Hematopoietic multipotent progenitor cell treated with erythropoietin and hydrocortisone succinate and interleukin-3 and kit ligand, for 6 days (in vitro differentiated cells): ENCODE measurements at regions not wholly inside any gene's neighbourhood (a gene's known extent, or its start where the extent isn't known, plus 50 kb on each side); places are given as distances from the start of the nearest gene placed in this dataset.
A peak's percentile ranks its signal among the peaks of the same experiment; 100 is the strongest.

Experiments
- DNase-seq: peaks from one replicate; pipeline ENCODE4 v3.0.0-alpha.2; 2015

DNA sequence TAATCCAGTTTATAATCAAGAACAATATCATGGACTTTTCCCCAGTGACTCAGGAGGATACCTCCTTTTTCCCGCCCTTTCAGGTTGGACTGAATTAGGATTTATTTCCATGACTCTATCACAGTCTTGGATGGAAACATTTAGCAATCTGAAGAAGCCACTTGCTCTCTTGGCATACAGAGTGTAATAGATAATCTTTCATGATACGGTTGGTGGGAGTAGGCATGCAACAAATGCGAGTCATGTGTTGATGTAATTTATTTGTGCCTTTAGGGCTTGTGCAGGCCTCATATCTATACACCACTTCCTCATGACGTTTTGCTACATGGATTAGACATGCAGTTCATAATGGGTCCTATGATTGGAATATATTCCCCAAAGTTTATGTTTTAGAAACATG lies 54.2 kb upstream of the MCTP2 start:
- peak; percentile 67 for DNase-seq

DNA sequence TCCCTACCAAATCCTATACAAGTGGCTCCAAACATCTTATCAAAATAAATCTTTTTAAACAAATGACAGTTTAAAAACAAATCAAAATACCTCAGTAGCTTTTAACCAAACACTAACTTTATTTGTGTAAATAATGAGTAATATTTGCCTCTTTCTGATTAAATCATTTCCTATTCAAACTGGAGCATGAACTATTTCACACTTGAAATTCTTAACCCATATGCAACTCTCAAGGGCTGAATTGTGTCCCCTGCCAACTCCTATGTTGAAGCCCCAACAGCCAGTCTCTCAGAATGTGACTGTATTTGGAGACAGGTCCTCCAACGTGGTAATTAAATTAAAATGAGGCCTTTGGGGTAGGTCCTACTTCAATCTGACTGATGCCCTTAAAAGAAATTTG lies 55.9 kb upstream of the MCTP2 start:
- no peak for DNase-seq

DNA sequence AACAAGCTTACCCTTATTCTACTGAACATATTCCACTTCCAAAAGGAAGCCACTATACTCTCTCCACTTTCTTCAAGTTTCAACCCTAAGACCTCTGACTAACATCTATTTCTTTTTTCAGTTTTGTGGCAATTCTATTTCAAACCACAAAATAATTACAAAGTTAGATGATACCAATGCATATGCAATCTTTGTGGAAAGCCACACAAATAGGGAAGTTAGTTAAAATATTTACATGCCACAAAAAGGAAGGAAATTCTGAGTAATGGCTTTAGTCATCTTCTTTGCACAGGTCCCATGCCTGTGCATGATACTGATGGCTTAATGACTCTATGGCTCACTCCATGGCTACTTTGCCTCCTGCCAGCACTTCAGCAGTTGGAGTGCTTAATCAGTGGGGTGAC lies 57.0 kb upstream of the MCTP2 start:
- DNase-seq, result peak; percentile 80

DNA sequence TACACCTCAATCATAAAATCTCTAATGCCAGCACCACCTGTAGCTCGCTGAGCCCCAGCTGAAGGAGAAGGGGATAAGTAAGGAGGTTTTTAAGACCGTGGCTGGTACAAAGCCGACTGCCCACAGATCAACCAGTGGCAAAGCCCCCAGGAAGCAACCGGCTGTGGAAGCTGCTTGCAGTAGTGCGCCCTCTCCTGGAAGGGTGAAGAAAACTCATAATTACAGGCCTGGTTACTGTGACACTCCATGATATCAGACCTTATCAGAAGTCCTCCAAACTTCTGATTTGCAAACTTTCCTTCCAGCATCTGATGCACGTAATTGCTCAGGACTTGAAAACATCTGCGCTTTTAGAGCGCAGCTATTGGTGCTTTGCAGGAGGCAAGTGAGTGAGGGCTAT lies 63.1 kb upstream of the MCTP2 start:
- DNase-seq, result peak; percentile 63

DNA sequence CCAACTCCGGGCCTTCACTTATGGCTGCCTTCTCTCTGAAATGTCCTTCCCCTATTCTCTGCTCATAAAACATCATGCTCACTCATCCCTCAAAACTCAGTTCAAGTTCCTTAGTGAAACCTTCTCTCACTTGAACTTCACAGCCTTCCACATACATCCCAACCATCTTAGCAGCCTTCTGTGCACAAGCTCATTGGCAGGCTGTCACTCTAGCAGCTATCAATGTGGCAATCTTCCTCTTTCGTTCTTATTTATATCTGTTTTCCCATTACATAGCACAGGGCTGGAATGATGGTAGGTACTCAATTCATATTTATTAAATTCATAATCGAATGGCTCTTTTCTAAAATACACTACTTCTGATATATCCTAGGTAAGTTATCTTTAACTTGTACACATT lies 66.4 kb upstream of the MCTP2 start:
- DNase-seq, result no peak

GRCh38 chr15:94164202-94164807 lies 67.1 kb upstream of the MCTP2 start:
- peak; percentile 90 for DNase-seq

DNA sequence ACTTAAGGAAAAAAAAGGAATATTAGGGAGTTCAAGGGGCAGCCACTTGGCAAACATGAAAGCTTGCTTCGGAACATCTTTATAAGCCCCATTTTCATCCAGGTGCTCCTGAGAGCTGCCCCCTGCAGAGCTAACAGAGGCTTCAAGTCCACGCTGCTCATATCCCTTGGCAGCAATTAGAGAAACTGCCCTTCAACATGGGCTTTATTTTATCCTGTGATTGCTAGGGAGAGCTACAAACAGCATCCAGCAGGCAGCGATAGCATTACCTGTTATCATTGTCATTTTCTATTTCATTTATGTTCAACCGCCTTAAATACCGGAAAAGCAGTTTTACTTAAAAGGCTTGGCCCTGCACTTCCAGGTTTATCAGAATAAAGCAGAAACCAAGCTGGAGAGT lies 68.4 kb upstream of the MCTP2 start:
- DNase-seq, result no peak

DNA sequence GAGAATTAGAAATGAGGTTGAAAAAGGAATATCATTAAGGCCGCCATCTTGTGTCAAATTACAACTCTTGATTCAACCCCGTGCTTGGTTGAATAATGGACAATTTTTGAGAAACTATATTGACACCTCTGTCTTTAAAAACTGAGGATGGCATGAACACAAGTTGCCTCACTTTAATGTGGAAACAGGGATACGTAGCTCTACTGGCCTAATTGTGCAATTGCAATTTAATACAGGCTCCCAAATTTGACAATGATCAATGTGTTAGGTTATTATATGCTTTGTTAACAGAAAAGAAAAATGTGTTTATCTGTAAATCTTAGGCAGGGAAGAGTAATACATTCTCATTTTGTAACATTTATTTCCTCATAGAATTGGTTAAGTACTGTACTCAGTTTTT lies 77.1 kb upstream of the MCTP2 start:
- DNase-seq, result no peak

GRCh38 chr15:94145046-94145445 lies 86.3 kb upstream of the MCTP2 start:
- no peak for DNase-seq

DNA sequence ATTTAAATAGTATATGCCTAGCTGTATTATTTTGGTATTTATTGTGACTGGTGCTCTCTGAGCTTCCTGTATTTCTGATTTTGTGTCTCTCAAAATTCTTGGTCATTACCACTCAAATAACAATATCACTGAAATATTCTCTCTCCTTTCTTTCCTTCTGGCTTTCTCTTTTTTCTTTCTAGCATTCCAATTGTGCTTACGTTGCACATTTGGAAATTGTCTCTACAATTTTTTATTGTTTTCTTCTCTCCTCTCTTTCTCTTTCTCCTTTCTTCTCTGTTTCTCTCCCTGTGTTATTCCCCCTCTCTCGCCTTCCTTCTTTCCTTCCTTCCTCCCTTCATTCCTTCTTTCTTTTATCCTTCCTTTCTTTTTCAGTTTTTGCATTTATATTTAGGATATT lies 89.6 kb upstream of the MCTP2 start:
- DNase-seq, result no peak

- DNase-seq, result peak; percentile 8
Measured at GRCh38 chr15:94135486-94136147, 95.7 kb upstream of the MCTP2 start.

- DNase-seq, result no peak
Measured at GRCh38 chr15:94131875-94132274, 99.5 kb upstream of the MCTP2 start.

DNA sequence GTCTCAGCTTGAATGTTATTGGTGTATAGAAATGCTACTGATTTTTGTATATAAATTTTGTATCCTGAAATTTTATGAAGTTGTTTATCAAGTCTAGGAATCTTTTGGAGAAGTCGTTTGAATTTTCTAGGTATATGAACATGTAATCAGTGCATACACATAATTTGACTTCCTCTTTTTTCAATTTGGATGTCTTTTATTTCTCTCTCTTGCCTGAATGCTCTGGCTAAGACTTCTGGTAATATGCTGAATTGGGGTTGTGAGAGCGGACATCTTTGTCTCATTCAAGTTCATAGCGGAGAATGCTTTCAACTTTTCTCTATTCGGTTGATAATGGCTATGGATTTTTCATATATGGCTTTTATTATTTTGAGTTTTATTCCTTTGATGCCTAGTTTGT lies 100.9 kb upstream of the MCTP2 start:
- no peak for DNase-seq

DNA sequence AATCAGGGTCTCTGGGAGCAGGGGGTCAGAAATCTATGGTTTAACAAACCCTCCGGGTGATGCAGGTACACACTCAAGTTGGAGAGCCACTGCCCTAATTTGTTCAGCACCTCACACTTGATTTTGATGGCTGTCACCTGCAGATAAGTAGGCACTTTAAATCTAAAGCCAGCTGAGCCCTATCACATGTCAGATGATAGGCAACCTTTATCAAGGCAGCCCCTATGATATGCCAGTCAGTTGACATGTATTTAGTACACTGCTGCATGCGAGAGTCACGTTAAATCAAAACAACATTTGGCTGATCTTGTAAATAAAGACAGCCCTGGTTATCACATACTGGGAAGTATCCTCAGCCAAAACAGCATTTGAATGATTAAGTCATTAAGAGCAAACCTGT lies 104.4 kb upstream of the MCTP2 start:
- DNase-seq, result no peak

DNA sequence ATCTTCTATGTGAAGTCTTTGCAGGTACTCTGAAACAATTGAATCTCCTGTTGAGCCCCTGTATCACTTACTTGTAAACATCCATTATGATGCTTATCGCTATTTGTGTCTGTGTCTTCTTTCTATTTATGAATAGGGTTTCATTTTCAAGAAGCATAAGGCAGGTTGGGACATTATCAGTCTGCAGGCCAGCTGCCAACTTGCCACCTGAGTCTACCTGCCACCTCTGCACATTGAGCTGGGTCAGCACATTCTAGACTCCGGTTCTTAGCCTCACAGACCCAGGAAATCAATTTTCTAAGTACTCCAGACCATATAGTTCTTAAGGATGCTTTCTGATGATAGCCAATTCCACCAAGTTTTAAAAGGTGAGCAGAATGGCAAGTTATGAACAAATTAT lies 105.7 kb upstream of the MCTP2 start:
- no peak for DNase-seq

DNA sequence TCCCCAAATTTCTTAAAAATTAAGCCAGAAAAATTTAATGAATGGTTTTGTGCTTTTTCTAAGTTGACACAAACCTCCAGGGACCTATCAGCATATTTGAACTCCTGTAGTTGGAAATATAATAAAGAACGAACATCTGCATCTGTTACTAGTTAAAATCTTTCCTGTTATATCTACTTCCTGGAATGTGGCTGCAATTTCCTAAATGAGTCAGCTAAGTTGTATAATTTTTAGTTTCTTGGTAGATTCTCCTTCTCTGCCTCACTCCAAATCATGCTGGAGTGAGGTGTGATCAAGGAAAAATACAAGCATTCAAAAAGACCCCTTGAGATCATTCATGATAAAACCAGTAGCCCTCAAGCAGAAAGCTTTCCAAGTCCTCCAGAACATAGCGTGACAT lies 106.2 kb upstream of the MCTP2 start:
- DNase-seq, result no peak

- peak; percentile 17 for DNase-seq
Measured at GRCh38 chr15:94122516-94122915, 108.8 kb upstream of the MCTP2 start.

GRCh38 chr15:94119923-94120775 lies 111.2 kb upstream of the MCTP2 start:
- peak; percentile 95 for DNase-seq

- DNase-seq, result no peak
Measured at GRCh38 chr15:94119298-94119811, 112.0 kb upstream of the MCTP2 start.

GRCh38 chr15:94110476-94111130 lies 120.8 kb upstream of the MCTP2 start:
- no peak for DNase-seq

DNA sequence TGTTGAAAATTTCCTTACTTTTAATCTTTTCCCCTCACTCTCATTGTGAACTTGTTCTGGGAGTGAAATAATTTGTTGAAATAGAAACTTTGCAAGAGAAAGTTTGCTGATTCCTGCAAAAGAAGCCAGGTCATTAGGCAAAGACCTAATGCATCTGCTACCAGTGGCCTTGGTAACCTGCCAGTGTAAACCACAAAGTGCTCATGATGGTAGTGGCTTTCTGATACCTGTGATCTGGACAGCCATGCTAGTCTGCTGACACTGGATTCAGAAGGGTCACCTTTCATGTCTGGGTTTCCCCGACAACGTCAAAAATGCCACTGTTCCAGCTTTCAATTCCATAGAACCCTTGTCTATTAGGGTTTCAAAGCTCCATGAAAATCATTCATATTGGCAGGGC lies 123.7 kb upstream of the MCTP2 start:
- DNase-seq, result no peak

DNA sequence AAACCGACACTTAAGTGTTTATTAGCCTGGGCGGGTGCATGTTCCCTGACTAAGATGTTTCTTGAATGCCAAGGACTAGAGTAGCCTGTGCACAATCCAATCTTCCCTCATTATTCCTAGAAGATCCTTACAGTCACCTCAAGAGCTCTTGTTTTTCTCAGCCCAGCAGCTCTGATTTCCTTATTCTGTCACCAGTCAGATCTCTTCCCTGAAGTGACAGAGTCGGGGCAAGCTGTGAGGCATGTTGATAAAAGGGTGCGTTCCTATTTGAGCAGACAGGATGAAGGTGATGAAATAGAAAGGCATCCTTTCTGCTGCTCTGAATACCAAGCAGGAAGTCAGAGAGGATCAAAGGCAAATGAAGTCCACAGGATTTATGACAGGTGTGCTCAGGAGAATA lies 125.6 kb upstream of the MCTP2 start:
- DNase-seq, result no peak

DNA sequence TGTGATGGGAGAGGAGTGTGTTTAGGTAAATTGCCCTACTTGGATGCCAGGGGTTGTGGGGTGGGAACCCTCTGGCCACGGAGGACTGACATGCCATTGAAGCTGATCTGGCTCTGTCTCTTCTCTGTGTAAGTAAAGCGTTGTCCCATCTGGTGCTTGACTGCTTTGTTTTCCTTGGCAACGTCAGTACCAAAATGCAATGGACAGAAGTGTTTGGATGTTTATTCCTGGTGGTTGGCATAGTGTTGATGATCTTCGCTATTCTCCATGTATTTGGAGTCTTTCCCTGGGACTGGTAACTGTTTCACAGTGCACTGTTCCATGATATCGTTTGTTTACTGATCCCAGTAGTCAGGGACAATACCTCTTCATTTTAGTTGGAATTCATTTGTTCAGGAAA lies 130.5 kb upstream of the MCTP2 start:
- no peak for DNase-seq

GRCh38 chr15:94099574-94099960 lies 131.8 kb upstream of the MCTP2 start:
- no peak for DNase-seq
